ENCODE measurements at regions not wholly inside any gene's neighbourhood (a gene's known extent, or its start where the extent isn't known, plus 50 kb on each side); places are given as distances from the start of the nearest gene placed in this dataset.

DNA sequence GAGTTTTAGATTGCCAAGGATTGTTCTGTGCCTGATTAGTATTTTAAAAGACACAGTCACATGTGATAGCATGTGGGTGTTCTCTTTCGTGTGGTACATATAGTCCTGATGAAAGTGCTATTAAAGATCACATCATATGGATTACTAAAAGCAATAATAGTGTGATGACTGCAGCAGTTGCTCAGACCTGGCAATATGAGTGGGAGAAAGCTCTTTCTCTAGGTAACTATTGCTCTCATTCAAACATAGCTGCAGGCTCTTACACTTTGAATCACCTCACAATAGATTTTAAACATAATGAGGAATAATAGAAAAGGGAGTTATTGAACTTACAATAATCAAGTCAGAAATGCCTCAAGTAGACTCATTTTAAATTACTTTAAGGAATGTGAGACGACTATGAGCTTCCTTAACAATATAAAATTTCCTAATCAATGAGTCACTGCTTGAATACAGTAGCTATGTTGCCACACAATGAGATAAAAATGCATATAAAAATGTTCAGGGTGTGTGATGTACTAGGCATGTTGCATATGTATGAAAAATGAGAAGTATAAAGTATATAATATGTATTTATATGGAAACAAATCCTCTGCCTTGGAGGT is 452.1 kb downstream of the TMX3 start:
- TF ChIP-seq CTCF (IDR thresholded peaks at IDR 0.05) (no peak), POLR2A (IDR thresholded peaks at IDR 0.05) (no peak)
